ENCODE measurements at regions not wholly inside any gene's neighbourhood (a gene's known extent, or its start where the extent isn't known, plus 50 kb on each side); places are given as distances from the start of the nearest gene placed in this dataset.
"Not testable (repeated sequence)": the region's sequence is repeated elsewhere in the genome, so short reads cannot be mapped to it uniquely, and the experiment has no call there.

- Histone ChIP-seq H3K9ac (ENCODE audit: low read length) (no peak overlapping the region), H3K27ac (ENCODE audit: low read depth, low read length) (no peak overlapping the region), H3K27me3 (ENCODE audit: control insufficient read depth, insufficient read depth, low read length) (no peaks in the 10 kb centered on the region), H3K4me1 (ENCODE audit: control insufficient read depth, insufficient read depth, low read length) (no peaks in the 10 kb centered on the region), H3K36me3 (ENCODE audit: control insufficient read depth, insufficient read depth, low read length) (no peaks in the 10 kb centered on the region), H3K4me3 (ENCODE audit: low read length) (no peak overlapping the region)
These were observed 52.7 kb upstream of the LARP1 start for GRCh38 chr5:154702477-154702876.

DNA sequence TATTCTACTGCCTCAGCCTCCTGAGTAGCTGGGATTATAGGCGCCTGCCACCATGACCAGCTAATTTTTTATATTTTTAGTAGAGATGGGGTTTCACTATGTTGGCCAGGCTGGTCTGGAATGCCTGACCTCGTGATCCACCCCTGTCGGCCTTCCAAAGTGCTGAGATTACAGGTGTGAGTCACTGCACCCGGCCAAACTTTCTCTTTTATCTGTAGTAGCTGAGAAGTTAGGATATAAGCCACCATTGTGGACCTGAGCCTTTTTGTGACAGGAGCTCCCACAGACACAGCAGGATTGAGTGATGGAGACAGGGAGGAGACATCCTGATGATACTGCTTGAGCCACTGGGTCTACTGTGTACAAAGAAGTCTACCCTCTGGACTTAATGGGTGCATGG lies 53.5 kb upstream of the LARP1 start:
- not testable (repeated sequence) for H3K27ac ChIP-seq (ENCODE audit: low read depth, low read length); H3K9ac ChIP-seq (ENCODE audit: low read length); H3K36me3 ChIP-seq (ENCODE audit: control insufficient read depth, insufficient read depth, low read length); H3K4me3 ChIP-seq (ENCODE audit: low read length); H3K4me1 ChIP-seq (ENCODE audit: control insufficient read depth, insufficient read depth, low read length); H3K27me3 ChIP-seq (ENCODE audit: control insufficient read depth, insufficient read depth, low read length)

- Histone ChIP-seq H3K27me3 (ENCODE audit: control insufficient read depth, insufficient read depth, low read length) (no peaks in the 10 kb centered on the region), H3K4me1 (ENCODE audit: control insufficient read depth, insufficient read depth, low read length) (no peaks in the 10 kb centered on the region), H3K27ac (ENCODE audit: low read depth, low read length) (no peak overlapping the region), H3K36me3 (ENCODE audit: control insufficient read depth, insufficient read depth, low read length) (no peaks in the 10 kb centered on the region), H3K4me3 (ENCODE audit: low read length) (no peak overlapping the region), H3K9ac (ENCODE audit: low read length) (no peak overlapping the region)
These were observed 54.0 kb upstream of the LARP1 start for GRCh38 chr5:154701181-154701580.

GRCh38 chr5:154700289-154700928 lies 54.8 kb upstream of the LARP1 start:
- not testable (repeated sequence) for H3K4me3 ChIP-seq (ENCODE audit: low read length); H3K4me1 ChIP-seq (ENCODE audit: control insufficient read depth, insufficient read depth, low read length); H3K27me3 ChIP-seq (ENCODE audit: control insufficient read depth, insufficient read depth, low read length); H3K9ac ChIP-seq (ENCODE audit: low read length); H3K36me3 ChIP-seq (ENCODE audit: control insufficient read depth, insufficient read depth, low read length); H3K27ac ChIP-seq (ENCODE audit: low read depth, low read length)

GRCh38 chr5:154698763-154699162 lies 56.4 kb upstream of the LARP1 start:
- no peaks in the 10 kb centered on the region for H3K36me3 ChIP-seq (ENCODE audit: control insufficient read depth, insufficient read depth, low read length)
- H3K4me3 ChIP-seq (ENCODE audit: low read length): no peak overlapping the region
- no peak overlapping the region for H3K9ac ChIP-seq (ENCODE audit: low read length)
- H3K4me1 ChIP-seq (ENCODE audit: control insufficient read depth, insufficient read depth, low read length): no peaks in the 10 kb centered on the region
- no peak overlapping the region for H3K27ac ChIP-seq (ENCODE audit: low read depth, low read length)
- H3K27me3 ChIP-seq (ENCODE audit: control insufficient read depth, insufficient read depth, low read length): no peaks in the 10 kb centered on the region

DNA sequence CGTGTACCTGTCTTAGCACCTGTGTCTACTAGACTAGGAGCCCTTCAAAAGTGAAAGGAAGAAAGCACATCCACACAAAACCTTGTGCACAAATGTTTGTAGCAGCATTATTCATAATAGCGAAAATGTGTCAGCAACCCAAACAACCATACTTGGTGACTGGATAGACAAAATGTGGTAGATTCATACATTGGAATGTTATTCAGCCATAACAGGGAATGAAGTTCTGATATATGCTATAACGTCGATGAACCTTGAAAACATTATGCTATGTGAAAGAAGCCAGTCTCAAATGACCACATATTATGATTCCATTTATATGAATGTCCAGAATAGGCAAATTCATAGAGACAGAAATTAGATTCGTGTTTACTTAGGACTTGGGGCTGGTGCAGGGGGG lies 57.8 kb upstream of the LARP1 start:
- no peaks in the 10 kb centered on the region for H3K36me3 ChIP-seq (ENCODE audit: control insufficient read depth, insufficient read depth, low read length)
- H3K9ac ChIP-seq (ENCODE audit: low read length): no peak overlapping the region
- no peaks in the 10 kb centered on the region for H3K4me1 ChIP-seq (ENCODE audit: control insufficient read depth, insufficient read depth, low read length)
- H3K27me3 ChIP-seq (ENCODE audit: control insufficient read depth, insufficient read depth, low read length): no peaks in the 10 kb centered on the region
- H3K4me3 ChIP-seq (ENCODE audit: low read length): no peak overlapping the region
- no peak overlapping the region for H3K27ac ChIP-seq (ENCODE audit: low read depth, low read length)

DNA sequence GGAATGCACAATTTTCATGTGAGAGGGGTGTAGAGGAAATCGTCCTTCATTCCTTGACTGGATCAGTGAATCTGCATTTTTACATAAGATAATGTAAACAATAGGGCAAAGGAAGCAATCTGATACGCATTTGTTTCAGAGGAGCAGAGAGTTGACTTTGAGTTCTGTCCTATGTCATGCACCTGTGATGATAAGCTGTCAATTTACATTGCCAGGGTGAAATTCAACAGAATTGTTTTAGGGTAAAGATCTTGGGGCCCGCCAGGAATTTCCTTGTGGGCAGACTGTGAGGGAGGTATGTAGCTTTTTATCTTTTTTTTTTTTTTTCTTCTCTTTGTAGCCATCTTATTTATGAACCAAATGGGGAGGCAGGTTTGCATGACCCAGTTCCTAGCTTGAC lies 58.3 kb upstream of the LARP1 start:
- H3K27me3 ChIP-seq (ENCODE audit: control insufficient read depth, insufficient read depth, low read length): no peaks in the 10 kb centered on the region
- H3K9ac ChIP-seq (ENCODE audit: low read length): no peak overlapping the region
- H3K4me1 ChIP-seq (ENCODE audit: control insufficient read depth, insufficient read depth, low read length): no peaks in the 10 kb centered on the region
- H3K4me3 ChIP-seq (ENCODE audit: low read length): no peak overlapping the region
- no peaks in the 10 kb centered on the region for H3K36me3 ChIP-seq (ENCODE audit: control insufficient read depth, insufficient read depth, low read length)
- no peak overlapping the region for H3K27ac ChIP-seq (ENCODE audit: low read depth, low read length)

DNA sequence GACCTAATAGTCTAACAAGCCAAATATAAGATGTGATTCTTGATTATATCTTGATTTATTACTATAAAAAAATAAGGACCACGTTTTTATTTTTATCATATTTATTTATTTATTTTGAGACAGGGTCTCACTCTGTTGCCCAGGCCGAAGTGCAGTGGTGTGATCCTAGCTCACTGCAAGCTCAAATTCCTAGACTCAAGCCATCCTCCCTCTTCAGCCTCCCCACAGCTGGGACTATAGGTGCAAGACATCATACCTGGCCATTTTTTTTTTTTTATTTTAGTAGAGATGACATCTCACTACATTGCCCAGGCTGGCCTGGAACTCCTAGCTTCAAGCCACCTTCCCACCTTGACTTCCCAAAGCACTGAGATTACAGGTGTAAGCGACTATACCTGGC lies 61.0 kb upstream of the LARP1 start:
- Histone ChIP-seq H3K4me1 (ENCODE audit: control insufficient read depth, insufficient read depth, low read length) (no peaks in the 10 kb centered on the region), H3K27me3 (ENCODE audit: control insufficient read depth, insufficient read depth, low read length) (no peaks in the 10 kb centered on the region)

GRCh38 chr5:154690488-154690887 lies 64.7 kb upstream of the LARP1 start:
- Histone ChIP-seq H3K27ac (ENCODE audit: low read depth, low read length) (no peak overlapping the region), H3K4me3 (ENCODE audit: low read length) (no peak overlapping the region)

More for the DNA sequence above, 61.0 kb upstream of the LARP1 start:
- no peak overlapping the region for H3K9ac ChIP-seq (ENCODE audit: low read length)
- H3K27ac ChIP-seq (ENCODE audit: low read depth, low read length): no peak overlapping the region
- H3K4me3 ChIP-seq (ENCODE audit: low read length): no peak overlapping the region
- H3K36me3 ChIP-seq (ENCODE audit: control insufficient read depth, insufficient read depth, low read length): no peaks in the 10 kb centered on the region

GRCh38 chr5:154686490-154686889 lies 68.7 kb upstream of the LARP1 start:
- no peaks in the 10 kb centered on the region for H3K27me3 ChIP-seq (ENCODE audit: control insufficient read depth, insufficient read depth, low read length)
- H3K4me1 ChIP-seq (ENCODE audit: control insufficient read depth, insufficient read depth, low read length): peaks cover 2% of the 10 kb centered on the region
- H3K27ac ChIP-seq (ENCODE audit: low read depth, low read length): no peak overlapping the region
- no peak overlapping the region for H3K9ac ChIP-seq (ENCODE audit: low read length)
- no peak overlapping the region for H3K4me3 ChIP-seq (ENCODE audit: low read length)
- no peaks in the 10 kb centered on the region for H3K36me3 ChIP-seq (ENCODE audit: control insufficient read depth, insufficient read depth, low read length)

More at GRCh38 chr5:154690488-154690887, 64.7 kb upstream of the LARP1 start:
- Histone ChIP-seq H3K9ac (ENCODE audit: low read length) (no peak overlapping the region), H3K27me3 (ENCODE audit: control insufficient read depth, insufficient read depth, low read length) (no peaks in the 10 kb centered on the region), H3K36me3 (ENCODE audit: control insufficient read depth, insufficient read depth, low read length) (no peaks in the 10 kb centered on the region), H3K4me1 (ENCODE audit: control insufficient read depth, insufficient read depth, low read length) (no peaks in the 10 kb centered on the region)

- Histone ChIP-seq H3K9ac (ENCODE audit: low read length) (peak overlapping the region; percentile 18), H3K27ac (ENCODE audit: low read depth, low read length) (peak overlapping the region; percentile 52), H3K4me1 (ENCODE audit: control insufficient read depth, insufficient read depth, low read length) (peaks cover 2% of the 10 kb centered on the region), H3K4me3 (ENCODE audit: low read length) (peak overlapping the region; percentile 72), H3K36me3 (ENCODE audit: control insufficient read depth, insufficient read depth, low read length) (no peaks in the 10 kb centered on the region), H3K27me3 (ENCODE audit: control insufficient read depth, insufficient read depth, low read length) (no peaks in the 10 kb centered on the region)
These were observed 71.9 kb upstream of the LARP1 start for GRCh38 chr5:154683101-154683880.

DNA sequence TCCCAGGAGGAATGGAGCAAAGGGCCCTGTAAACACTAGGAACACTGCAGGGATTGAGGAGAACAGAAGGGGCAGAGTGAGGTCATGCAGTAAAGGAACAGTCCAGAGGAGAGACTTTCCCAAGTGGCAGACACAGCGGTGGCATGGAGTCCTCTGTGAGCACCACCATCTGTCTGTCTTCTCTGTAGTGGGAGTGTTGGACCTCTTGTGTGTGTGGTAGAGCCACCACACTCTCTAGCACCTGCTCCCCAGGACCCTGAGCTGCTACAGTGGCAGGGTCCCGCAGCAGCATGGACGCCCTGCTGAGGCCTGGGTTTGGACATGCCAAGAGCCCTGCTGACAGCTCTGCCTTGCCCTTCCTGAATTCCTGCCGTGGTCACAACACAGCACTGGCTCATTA lies 75.7 kb upstream of the LARP1 start:
- H3K4me3 ChIP-seq (ENCODE audit: low read length): no peak overlapping the region
- no peaks in the 10 kb centered on the region for H3K27me3 ChIP-seq (ENCODE audit: control insufficient read depth, insufficient read depth, low read length)
- peaks cover 2% of the 10 kb centered on the region for H3K4me1 ChIP-seq (ENCODE audit: control insufficient read depth, insufficient read depth, low read length)
- H3K36me3 ChIP-seq (ENCODE audit: control insufficient read depth, insufficient read depth, low read length): no peaks in the 10 kb centered on the region
- no peak overlapping the region for H3K9ac ChIP-seq (ENCODE audit: low read length)
- no peak overlapping the region for H3K27ac ChIP-seq (ENCODE audit: low read depth, low read length)

DNA sequence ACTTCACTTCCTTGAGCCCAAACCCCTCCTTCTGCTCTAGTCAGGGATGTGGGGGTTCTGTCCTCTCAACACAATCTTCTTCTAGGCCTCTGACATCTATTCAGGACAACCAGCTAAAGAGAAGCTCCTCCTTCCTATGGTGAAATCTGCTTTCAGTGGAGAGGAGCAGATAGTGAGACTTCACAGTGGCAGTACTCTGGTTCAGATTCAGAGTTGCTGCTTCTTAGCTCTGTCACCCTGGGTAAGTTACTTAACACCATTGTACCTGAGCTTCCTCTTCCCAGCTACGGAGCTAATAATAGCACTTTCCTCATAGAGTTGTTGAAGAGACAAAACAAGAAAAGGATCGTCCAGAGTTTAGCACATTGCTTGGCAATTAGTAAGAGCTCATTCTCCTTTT lies 77.3 kb upstream of the LARP1 start:
- no peaks in the 10 kb centered on the region for H3K27me3 ChIP-seq (ENCODE audit: control insufficient read depth, insufficient read depth, low read length)
- no peak overlapping the region for H3K9ac ChIP-seq (ENCODE audit: low read length)
- no peaks in the 10 kb centered on the region for H3K4me1 ChIP-seq (ENCODE audit: control insufficient read depth, insufficient read depth, low read length)
- H3K27ac ChIP-seq (ENCODE audit: low read depth, low read length): no peak overlapping the region
- no peak overlapping the region for H3K4me3 ChIP-seq (ENCODE audit: low read length)
- H3K36me3 ChIP-seq (ENCODE audit: control insufficient read depth, insufficient read depth, low read length): no peaks in the 10 kb centered on the region
